ENCODE measurements at regions not wholly inside any gene's neighbourhood (a gene's known extent, or its start where the extent isn't known, plus 50 kb on each side); places are given as distances from the start of the nearest gene placed in this dataset.
"Not testable (repeated sequence)": the region's sequence is repeated elsewhere in the genome, so short reads cannot be mapped to it uniquely, and the experiment has no call there.

- no peak for DNase-seq
Observed at GRCh38 chr4:18813055-18813454, 791.5 kb upstream of the LCORL start.

DNA sequence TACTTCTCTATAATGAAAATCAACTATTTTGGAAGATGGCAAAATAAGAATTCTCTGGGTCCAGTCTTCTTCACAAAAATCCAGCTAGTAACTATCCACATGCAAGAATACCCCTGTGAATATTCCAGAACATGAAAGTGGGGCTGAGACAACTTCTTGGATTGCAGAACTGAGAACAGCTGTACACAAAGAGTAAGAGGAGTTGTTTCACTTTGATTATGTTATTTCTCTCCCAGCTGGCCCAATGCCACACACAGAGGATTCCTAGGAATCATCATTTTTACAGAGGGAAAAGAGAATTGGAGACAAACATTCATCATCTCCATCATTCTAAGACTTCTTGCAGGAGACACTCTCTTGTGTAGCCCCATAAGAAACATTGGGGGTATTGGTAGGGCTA lies 782.2 kb upstream of the LCORL start:
- DNase-seq, result no peak

GRCh38 chr4:18798123-18798522 lies 776.6 kb upstream of the LCORL start:
- DNase-seq, result no peak

- no peak for DNase-seq
Observed at GRCh38 chr4:18795794-18796193, 774.2 kb upstream of the LCORL start.

GRCh38 chr4:18777190-18777930 lies 755.8 kb upstream of the LCORL start:
- DNase-seq, result no peak

GRCh38 chr4:18767921-18768320 lies 746.4 kb upstream of the LCORL start:
- DNase-seq, result no peak

DNA sequence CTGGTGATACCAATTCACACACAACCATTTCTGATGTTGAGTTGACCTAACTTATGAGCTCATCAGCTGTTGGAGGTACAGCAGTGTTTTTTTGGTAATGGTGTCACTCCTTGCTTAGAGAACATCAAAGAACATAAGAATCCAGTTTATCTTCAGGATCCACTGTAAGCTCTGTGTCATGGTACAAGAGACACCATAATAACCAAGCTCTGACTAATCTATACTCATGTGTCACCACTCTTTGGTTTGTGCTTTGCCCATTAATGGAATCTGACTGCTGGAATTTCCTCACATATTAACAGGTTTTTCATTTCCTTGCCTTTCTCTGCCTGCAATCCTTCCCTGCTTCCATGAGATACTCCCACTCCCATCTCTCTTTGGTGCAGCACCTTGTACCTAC lies 735.1 kb upstream of the LCORL start:
- no peak for DNase-seq

GRCh38 chr4:18754180-18754579 lies 732.6 kb upstream of the LCORL start:
- no peak for DNase-seq

GRCh38 chr4:18751083-18751482 lies 729.5 kb upstream of the LCORL start:
- DNase-seq, result no peak

DNA sequence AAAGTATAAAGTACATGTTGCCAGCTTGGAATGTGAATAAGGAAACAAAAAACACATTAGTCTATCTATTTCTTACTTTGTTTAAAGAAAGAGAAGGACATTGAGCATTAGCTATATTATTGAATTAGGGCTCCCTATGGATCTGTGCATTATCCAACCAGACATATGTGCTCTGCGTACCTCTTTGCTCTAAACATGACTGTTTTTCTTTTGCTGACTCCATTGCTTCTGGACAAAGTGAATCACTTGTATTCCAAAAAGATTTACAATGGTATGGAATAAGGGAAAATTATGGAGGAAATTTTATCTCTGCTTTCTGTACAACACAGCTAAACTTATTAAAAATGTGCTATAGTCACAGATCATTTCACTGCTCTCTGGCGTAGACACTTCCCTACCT lies 727.8 kb upstream of the LCORL start:
- no peak for DNase-seq

- DNase-seq, result no peak
Observed at GRCh38 chr4:18736551-18736950, 715.0 kb upstream of the LCORL start.

DNA sequence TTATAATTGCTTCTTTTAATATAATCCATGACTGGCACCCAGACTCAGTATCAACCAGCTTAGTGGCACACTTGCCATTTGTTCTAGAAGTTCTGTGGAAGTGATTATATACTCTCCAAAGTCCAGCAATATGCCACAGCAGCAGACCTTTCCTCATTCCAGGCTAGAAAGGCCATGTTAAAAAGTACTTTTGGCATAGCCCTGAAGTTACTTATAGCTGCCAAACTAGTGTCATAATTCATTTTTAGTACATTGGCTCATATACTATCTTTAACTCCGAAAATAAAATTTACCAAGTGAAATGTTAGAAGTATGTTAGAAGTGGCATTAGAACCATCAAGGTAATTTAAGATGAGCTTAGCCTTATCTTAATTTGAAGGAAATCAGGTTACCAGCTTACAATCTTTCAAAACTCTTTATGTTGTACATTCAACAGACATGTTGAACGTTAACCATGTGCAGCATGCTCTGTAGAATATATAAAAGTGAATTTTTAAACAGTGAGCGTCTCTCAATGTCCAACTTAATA lies 714.2 kb upstream of the LCORL start:
- no peak for DNase-seq

DNA sequence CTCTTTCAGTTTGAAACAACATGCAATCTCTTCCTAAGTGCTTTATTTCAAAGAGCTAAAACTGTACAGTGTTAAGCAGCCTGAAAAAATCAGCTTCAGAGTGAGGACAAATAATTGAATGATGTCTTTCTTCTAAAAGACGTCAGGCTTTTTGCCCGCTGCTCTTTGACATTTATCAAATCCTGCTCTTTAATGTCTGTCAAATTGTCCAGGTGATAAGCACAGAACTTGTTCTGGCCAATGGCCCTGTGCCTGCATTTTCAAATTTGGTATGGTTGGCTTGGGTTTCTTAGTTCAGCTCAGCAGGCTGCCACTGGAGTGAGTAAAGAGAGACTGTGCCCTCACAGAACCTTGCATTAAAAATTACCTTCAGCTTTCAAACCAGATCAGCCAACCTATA lies 712.9 kb upstream of the LCORL start:
- no peak for DNase-seq

DNA sequence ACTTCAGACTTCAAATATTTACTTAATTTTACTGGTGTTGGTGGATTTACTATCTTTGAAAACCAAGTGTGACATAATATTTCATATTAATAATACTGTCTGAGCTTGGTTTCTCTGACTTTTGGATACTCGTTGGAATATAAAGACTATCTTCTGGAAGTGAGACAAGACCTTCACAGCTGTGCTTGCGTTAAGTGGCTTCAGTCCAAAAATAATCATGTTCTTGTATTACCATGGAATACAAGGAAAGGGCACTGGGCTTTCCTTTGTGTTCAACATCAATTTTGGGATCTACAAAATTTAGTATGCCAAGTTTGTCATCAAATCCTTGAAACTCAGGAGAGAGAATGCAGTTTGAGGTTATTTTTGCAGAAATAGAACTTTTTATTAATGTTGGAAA lies 712.4 kb upstream of the LCORL start:
- DNase-seq, result no peak

DNA sequence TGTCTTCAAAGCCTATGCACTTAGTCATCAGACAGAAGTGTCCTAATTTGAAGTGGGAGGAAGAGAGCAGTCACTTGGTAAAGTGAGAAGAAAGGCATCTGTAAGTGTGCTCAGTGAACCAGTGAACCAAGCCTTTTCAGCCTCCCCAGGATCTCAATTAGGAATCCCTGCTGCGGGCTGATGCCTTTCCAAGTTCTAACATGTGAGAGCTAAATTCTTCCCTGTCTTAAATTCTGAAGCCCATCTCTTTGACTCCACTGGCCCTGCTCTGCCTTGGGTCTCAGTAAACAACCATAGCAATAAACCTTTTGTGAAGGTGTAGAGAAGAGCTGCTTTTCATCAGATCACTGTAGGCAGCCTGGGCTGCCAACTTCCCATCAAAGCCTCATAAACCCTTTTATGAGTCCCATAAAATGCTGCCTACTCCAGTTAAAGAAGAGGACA lies 701.2 kb upstream of the LCORL start:
- no peak for DNase-seq

GRCh38 chr4:18698119-18698883 lies 676.7 kb upstream of the LCORL start:
- DNase-seq, result no peak

- no peak for DNase-seq
Observed at GRCh38 chr4:18695733-18696527, 674.4 kb upstream of the LCORL start.

DNA sequence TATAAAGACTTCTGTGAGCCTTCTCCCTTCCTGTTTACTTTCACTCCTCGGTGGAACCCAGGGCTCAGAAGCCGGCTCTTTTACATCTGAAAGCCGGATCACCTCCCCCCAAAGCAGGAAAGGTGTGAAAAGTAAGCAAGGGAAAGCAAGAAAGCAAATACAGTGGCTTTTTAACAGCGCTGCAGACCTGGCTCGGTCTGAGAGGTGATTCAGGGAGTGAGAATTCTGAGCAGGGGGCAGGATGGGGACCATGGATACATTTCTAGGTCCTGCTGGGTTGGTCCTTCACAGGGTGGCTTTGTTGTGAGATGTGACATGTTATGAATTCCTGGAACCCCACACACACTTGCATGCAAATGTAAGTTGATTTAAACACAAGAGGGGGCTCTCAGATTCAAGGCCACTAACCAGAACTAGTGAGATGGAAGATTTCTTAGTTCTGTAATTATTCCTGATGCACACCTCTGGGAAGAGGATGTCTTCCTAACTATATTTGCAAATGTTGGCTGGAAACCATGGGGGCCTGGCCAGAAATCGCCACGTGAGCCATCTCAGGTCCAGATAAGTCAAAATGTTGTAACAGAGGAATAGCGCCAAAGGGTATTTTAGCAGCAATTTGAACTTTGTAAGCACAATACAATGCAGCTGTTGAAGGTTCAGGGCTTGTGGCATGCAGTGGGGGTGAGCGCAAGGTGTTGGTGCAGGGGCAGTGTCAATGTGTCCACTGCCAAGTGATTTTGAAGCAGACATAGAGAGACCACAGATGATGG lies 670.1 kb upstream of the LCORL start:
- DNase-seq, result no peak

GRCh38 chr4:18690291-18690955 lies 668.9 kb upstream of the LCORL start:
- no peak for DNase-seq

DNA sequence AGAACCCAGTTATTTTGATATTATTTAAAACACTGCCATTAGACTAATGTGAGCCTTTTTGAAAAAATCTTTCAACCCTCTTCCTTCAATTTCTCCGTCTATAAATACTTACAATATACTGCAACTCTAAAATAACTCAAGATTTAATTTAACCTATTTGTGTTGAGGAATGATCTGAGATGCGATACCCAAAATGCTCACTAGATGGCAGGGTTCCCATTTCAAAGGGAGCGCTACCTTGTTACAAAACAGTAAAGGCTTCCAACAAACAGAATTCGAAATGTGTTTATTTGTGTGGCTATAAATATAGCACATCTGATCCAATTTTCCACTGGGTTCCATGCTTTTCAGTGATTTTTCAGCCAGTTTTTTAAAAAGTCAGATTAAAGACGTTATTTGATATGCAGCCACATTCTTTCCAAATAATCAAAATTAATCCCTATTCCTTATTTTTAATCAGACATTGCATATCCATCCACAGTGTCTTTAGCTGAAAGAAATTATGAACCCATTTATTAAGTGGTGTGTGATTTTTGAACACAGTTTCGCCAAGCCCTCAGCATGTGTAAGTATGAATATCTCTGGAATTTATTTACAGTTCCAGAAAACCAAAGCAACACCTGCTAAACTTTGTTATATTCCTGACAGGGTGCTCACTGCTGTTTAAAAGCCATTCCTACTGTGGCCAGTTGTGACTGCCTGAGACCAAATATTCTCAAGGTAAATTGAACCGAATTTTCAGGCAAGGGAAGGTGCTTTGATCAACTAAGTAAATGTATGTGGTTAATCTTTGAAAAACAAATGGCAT lies 668.0 kb upstream of the LCORL start:
- peak; percentile 37 for DNase-seq

- not testable (repeated sequence) for DNase-seq
Observed at GRCh38 chr4:18688351-18688750, 666.8 kb upstream of the LCORL start.
